Subcutaneous abdominal adipose tissue (tissue), 5 donors: ENCODE measurements at regions not wholly inside any gene's neighbourhood (a gene's known extent, or its start where the extent isn't known, plus 50 kb on each side); places are given as distances from the start of the nearest gene placed in this dataset.
"Not testable (repeated sequence)": the region's sequence is repeated elsewhere in the genome, so short reads cannot be mapped to it uniquely, and the experiment has no call there.

Experiments
- H3K27ac ChIP-seq: one replicate; pipeline ENCODE4 v1.7.0; 2013; ENCODE audit warnings: low read depth, mild to moderate bottlenecking, inconsistent platforms, low read length, moderate library complexity
- H3K27me3 ChIP-seq, 5 donors: one replicate each; pipeline ENCODE4 v1.7.0; 2013; ENCODE audit warnings: low read length in 5 of 5, inconsistent platforms in 1 of 5; ENCODE audit not compliant: control insufficient read depth in 5 of 5, insufficient read depth in 4 of 5
- H3K36me3 ChIP-seq, 5 donors: one replicate each; pipeline ENCODE4 v1.7.0; 2013; ENCODE audit warnings: low read length in 5 of 5; ENCODE audit not compliant: control insufficient read depth in 5 of 5, insufficient read depth in 5 of 5
- H3K4me1 ChIP-seq, 5 donors: one replicate each; pipeline ENCODE4 v1.7.0; 2013; ENCODE audit warnings: low read length in 5 of 5, mild to moderate bottlenecking in 3 of 5, moderate library complexity in 1 of 5; ENCODE audit not compliant: control insufficient read depth in 5 of 5, insufficient read depth in 5 of 5
- H3K4me3 ChIP-seq, 5 donors: one replicate each; pipeline ENCODE4 v1.7.0; 2013; ENCODE audit warnings: low read length in 5 of 5, low read depth in 1 of 5
- H3K9ac ChIP-seq, 5 donors: one replicate each; pipeline ENCODE4 v1.7.0; 2013; ENCODE audit warnings: low read length in 5 of 5, mild to moderate bottlenecking in 4 of 5, moderate library complexity in 3 of 5
- H3K9me3 ChIP-seq, 5 donors: one replicate each; pipeline ENCODE4 v1.7.0; 2013; ENCODE audit warnings: low read length in 5 of 5; ENCODE audit not compliant: control insufficient read depth in 5 of 5
- donor health status: healthy.
- donor health status: healthy.
- donor health status: healthy.
- donor health status: healthy.
- donor health status: healthy.

- not testable (repeated sequence) for H3K36me3 ChIP-seq
Observed at GRCh38 chr7:53635251-53635650, 599.8 kb downstream of the POM121L12 start.

GRCh38 chr7:53638517-53638916 is 603.1 kb downstream of the POM121L12 start:
- no peak overlapping the region for H3K4me3 ChIP-seq

More at GRCh38 chr7:53635251-53635650, 599.8 kb downstream of the POM121L12 start:
- not testable (repeated sequence) for H3K9ac ChIP-seq, H3K27me3 ChIP-seq, H3K4me1 ChIP-seq, H3K4me3 ChIP-seq, H3K27ac ChIP-seq
- H3K9me3 ChIP-seq, result peaks cover 2 to 20% (median 13%) of the 10 kb centered on the region in 5 donors

GRCh38 chr7:53641091-53641490 is 605.7 kb downstream of the POM121L12 start:
- no peaks in the 10 kb centered on the region for H3K4me1 ChIP-seq
- no peak overlapping the region for H3K9ac ChIP-seq
- H3K27ac ChIP-seq, result no peak overlapping the region
- H3K36me3 ChIP-seq, result no peaks in the 10 kb centered on the region
- no peak overlapping the region for H3K4me3 ChIP-seq
- H3K9me3 ChIP-seq, result peaks cover 0 to 9% (median 6%) of the 10 kb centered on the region in 5 donors
- H3K27me3 ChIP-seq, result no peaks in the 10 kb centered on the region

More at GRCh38 chr7:53638517-53638916, 603.1 kb downstream of the POM121L12 start:
- Histone ChIP-seq H3K9ac (no peak overlapping the region), H3K4me1 (no peaks in the 10 kb centered on the region), H3K36me3 (no peaks in the 10 kb centered on the region), H3K27ac (no peak overlapping the region), H3K9me3 (peaks cover 0 to 12% (median 8%) of the 10 kb centered on the region in 5 donors), H3K27me3 (no peaks in the 10 kb centered on the region)

- Histone ChIP-seq H3K27me3 (no peaks in the 10 kb centered on the region), H3K36me3 (no peaks in the 10 kb centered on the region)
Observed at GRCh38 chr7:53642361-53642760, 606.9 kb downstream of the POM121L12 start.

GRCh38 chr7:53642866-53643265 is 607.4 kb downstream of the POM121L12 start:
- no peak overlapping the region for H3K4me3 ChIP-seq
- no peak overlapping the region for H3K27ac ChIP-seq
- no peaks in the 10 kb centered on the region for H3K36me3 ChIP-seq
- H3K27me3 ChIP-seq, result no peaks in the 10 kb centered on the region
- H3K4me1 ChIP-seq, result no peaks in the 10 kb centered on the region
- H3K9ac ChIP-seq, result no peak overlapping the region
- H3K9me3 ChIP-seq, result peaks cover 0 to 3% (median 0%) of the 10 kb centered on the region in 5 donors

More at GRCh38 chr7:53642361-53642760, 606.9 kb downstream of the POM121L12 start:
- H3K27ac ChIP-seq, result no peak overlapping the region
- peaks cover 0 to 3% (median 0%) of the 10 kb centered on the region in 5 donors for H3K9me3 ChIP-seq
- no peaks in the 10 kb centered on the region for H3K4me1 ChIP-seq
- no peak overlapping the region for H3K9ac ChIP-seq
- H3K4me3 ChIP-seq, result no peak overlapping the region

GRCh38 chr7:53656881-53657280 is 621.4 kb downstream of the POM121L12 start:
- Histone ChIP-seq H3K9ac (no peak overlapping the region), H3K9me3 (peaks cover 0 to 4% (median 3%) of the 10 kb centered on the region in 5 donors), H3K27me3 (no peaks in the 10 kb centered on the region), H3K27ac (no peak overlapping the region), H3K36me3 (no peaks in the 10 kb centered on the region), H3K4me3 (no peak overlapping the region), H3K4me1 (no peaks in the 10 kb centered on the region)

GRCh38 chr7:53657586-53657985 is 622.2 kb downstream of the POM121L12 start:
- H3K4me1 ChIP-seq, result no peaks in the 10 kb centered on the region
- H3K27ac ChIP-seq, result no peak overlapping the region
- H3K4me3 ChIP-seq, result no peak overlapping the region
- H3K9me3 ChIP-seq, result peaks cover 0 to 3% (median 3%) of the 10 kb centered on the region in 5 donors
- no peaks in the 10 kb centered on the region for H3K27me3 ChIP-seq
- no peaks in the 10 kb centered on the region for H3K36me3 ChIP-seq
- no peak overlapping the region for H3K9ac ChIP-seq

GRCh38 chr7:53658951-53659350 is 623.5 kb downstream of the POM121L12 start:
- Histone ChIP-seq H3K9ac (no peak overlapping the region), H3K4me1 (no peaks in the 10 kb centered on the region), H3K27ac (no peak overlapping the region), H3K4me3 (no peak overlapping the region), H3K9me3 (no peaks in the 10 kb centered on the region), H3K36me3 (no peaks in the 10 kb centered on the region), H3K27me3 (no peaks in the 10 kb centered on the region)

GRCh38 chr7:53661645-53662217 is 626.3 kb downstream of the POM121L12 start:
- H3K27me3 ChIP-seq, result no peaks in the 10 kb centered on the region
- no peaks in the 10 kb centered on the region for H3K4me1 ChIP-seq
- peaks cover 0 to 4% (median 0%) of the 10 kb centered on the region in 5 donors for H3K9me3 ChIP-seq
- no peaks in the 10 kb centered on the region for H3K36me3 ChIP-seq
- H3K4me3 ChIP-seq, result no peak overlapping the region
- no peak overlapping the region for H3K9ac ChIP-seq
- H3K27ac ChIP-seq, result no peak overlapping the region

GRCh38 chr7:53672681-53673080 is 637.2 kb downstream of the POM121L12 start:
- Histone ChIP-seq H3K9me3 (peaks cover 0 to 5% (median 3%) of the 10 kb centered on the region in 5 donors), H3K36me3 (no peaks in the 10 kb centered on the region), H3K9ac (no peak overlapping the region), H3K27ac (no peak overlapping the region), H3K27me3 (no peaks in the 10 kb centered on the region), H3K4me3 (no peak overlapping the region), H3K4me1 (no peaks in the 10 kb centered on the region)
